SH-SY5Y (cell line): ENCODE measurements at regions not wholly inside any gene's neighbourhood (a gene's known extent, or its start where the extent isn't known, plus 50 kb on each side); places are given as distances from the start of the nearest gene placed in this dataset.

ENCODE experiments used
- GATA2 ChIP-seq: IDR thresholded peaks from 2 replicates; pipeline ENCODE4 v1.6.1; 2011; ENCODE audit warnings: mild to moderate bottlenecking, low read depth, low read length
- GATA3 ChIP-seq: IDR thresholded peaks from 2 replicates; pipeline ENCODE4 v1.6.1; 2011; ENCODE audit warnings: low read depth, mild to moderate bottlenecking, low read length, moderate library complexity

- TF ChIP-seq GATA3 (no peak), GATA2 (no peak)
These were observed 771.0 kb downstream of the QKI start for GRCh38 chr6:164185471-164185871.

- TF ChIP-seq GATA2 (no peak), GATA3 (no peak)
These were observed 769.9 kb downstream of the QKI start for GRCh38 chr6:164184410-164184809.

- TF ChIP-seq GATA2 (no peak), GATA3 (no peak)
These were observed 769.1 kb downstream of the QKI start for GRCh38 chr6:164183556-164184123.

GRCh38 chr6:164178679-164179332, 764.3 kb downstream of the QKI start:
- no peak for TF ChIP-seq GATA2
- no peak for TF ChIP-seq GATA3

GRCh38 chr6:164169355-164169754, 754.8 kb downstream of the QKI start:
- no peak for TF ChIP-seq GATA2
- TF ChIP-seq GATA3: no peak

GRCh38 chr6:164168595-164168994, 754.1 kb downstream of the QKI start:
- no peak for TF ChIP-seq GATA3
- no peak for TF ChIP-seq GATA2

- no peak for TF ChIP-seq GATA3
These were observed 753.4 kb downstream of the QKI start for GRCh38 chr6:164167873-164168405.

- no peak for TF ChIP-seq GATA3
- no peak for TF ChIP-seq GATA2
These were observed 752.5 kb downstream of the QKI start for GRCh38 chr6:164166996-164167395.

- no peak for TF ChIP-seq GATA2
- TF ChIP-seq GATA3: no peak
These were observed 752.0 kb downstream of the QKI start for GRCh38 chr6:164166515-164166914.

GRCh38 chr6:164164876-164165275, 750.4 kb downstream of the QKI start:
- TF ChIP-seq GATA2 (no peak), GATA3 (no peak)

GRCh38 chr6:164163239-164163638, 748.7 kb downstream of the QKI start:
- TF ChIP-seq GATA3: no peak
- TF ChIP-seq GATA2: no peak

- TF ChIP-seq GATA3 (no peak), GATA2 (no peak)
These were observed 744.5 kb downstream of the QKI start for GRCh38 chr6:164159061-164159460.

- no peak for TF ChIP-seq GATA2
- TF ChIP-seq GATA3: no peak
These were observed 740.1 kb downstream of the QKI start for GRCh38 chr6:164154588-164154987.

- TF ChIP-seq GATA2 (no peak), GATA3 (no peak)
These were observed 738.1 kb downstream of the QKI start for GRCh38 chr6:164152611-164153010.

- no peak for TF ChIP-seq GATA2
- TF ChIP-seq GATA3: no peak
These were observed 736.9 kb downstream of the QKI start for GRCh38 chr6:164151161-164152120.
